Colonic mucosa (tissue), 4 donors: ENCODE measurements at regions not wholly inside any gene's neighbourhood (a gene's known extent, or its start where the extent isn't known, plus 50 kb on each side); places are given as distances from the start of the nearest gene placed in this dataset.
"Not testable (repeated sequence)": the region's sequence is repeated elsewhere in the genome, so short reads cannot be mapped to it uniquely, and the experiment has no call there.

Experiments used
- DNase-seq: peaks from one replicate; pipeline ENCODE4 v3.0.0-alpha.2; 2020
- H3K27ac ChIP-seq: fragments of 200-600 bp; one replicate; pipeline ENCODE4 v1.8.0; 2021
- H3K27me3 ChIP-seq: fragments of 200-600 bp; one replicate; pipeline ENCODE4 v1.8.0; 2021
- H3K36me3 ChIP-seq: fragments of 200-600 bp; one replicate; pipeline ENCODE4 v1.8.0; 2021
- H3K4me1 ChIP-seq: fragments of 200-600 bp; one replicate; pipeline ENCODE4 v1.8.0; 2021; ENCODE audit warnings: mild to moderate bottlenecking
- H3K4me3 ChIP-seq: fragments of 200-600 bp; one replicate; pipeline ENCODE4 v1.8.0; 2021
- H3K9ac ChIP-seq, 2 donors: one replicate each; pipeline ENCODE4 v1.7.0; 2013; ENCODE audit warnings: control low read depth in 2 of 2, low read depth in 2 of 2, low read length in 2 of 2
- H3K9me3 ChIP-seq: fragments of 200-600 bp; one replicate; pipeline ENCODE4 v1.8.0; 2021
- CTCF ChIP-seq: fragments of 200-600 bp; IDR thresholded peaks from one replicate; pipeline ENCODE4 v1.8.0; 2022; ENCODE audit warnings: antibody characterized with exemption, mild to moderate bottlenecking
- intact Hi-C: fragments of 100-400 bp; cut with DNase I; formaldehyde crosslinking; loops from one replicate; pipeline ENCODE4 v1.14.1; 2022
- donor health status: healthy.
- donor health status: DM: no; HTN: no; CAD: no.
- donor health status: DM: no; HTN: no; CAD: no.

DNA sequence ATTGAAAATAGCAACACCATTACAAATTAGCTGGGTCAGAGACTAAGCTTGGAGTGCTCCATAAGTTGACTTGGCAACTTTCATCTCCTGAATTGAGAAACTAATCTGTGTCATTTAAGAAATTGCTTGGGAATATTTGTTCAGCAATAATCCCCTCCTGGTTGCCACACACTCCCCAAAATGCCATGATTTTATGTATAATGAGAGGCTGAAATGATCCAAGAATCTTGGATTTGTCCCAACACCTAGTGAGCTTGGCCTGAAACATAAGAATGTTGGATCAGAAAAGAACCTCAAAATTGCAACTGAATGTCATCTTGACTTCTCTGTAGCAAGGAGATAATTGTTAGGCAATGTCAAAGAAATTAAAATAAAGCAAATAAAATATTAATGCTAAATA lies 805.9 kb upstream of the ADAMTS5 start:
- H3K9me3 ChIP-seq: no peaks in the 10 kb centered on the region
- no peak for DNase-seq
- no peak overlapping the region for H3K9ac ChIP-seq
- H3K4me1 ChIP-seq: no peaks in the 10 kb centered on the region
- no peak overlapping the region for H3K27ac ChIP-seq
- no peaks in the 10 kb centered on the region for H3K27me3 ChIP-seq
- intact Hi-C loops: no loop called here
- no peak overlapping the region for H3K4me3 ChIP-seq
- H3K36me3 ChIP-seq: no peaks in the 10 kb centered on the region
- TF ChIP-seq CTCF: no peak

DNA sequence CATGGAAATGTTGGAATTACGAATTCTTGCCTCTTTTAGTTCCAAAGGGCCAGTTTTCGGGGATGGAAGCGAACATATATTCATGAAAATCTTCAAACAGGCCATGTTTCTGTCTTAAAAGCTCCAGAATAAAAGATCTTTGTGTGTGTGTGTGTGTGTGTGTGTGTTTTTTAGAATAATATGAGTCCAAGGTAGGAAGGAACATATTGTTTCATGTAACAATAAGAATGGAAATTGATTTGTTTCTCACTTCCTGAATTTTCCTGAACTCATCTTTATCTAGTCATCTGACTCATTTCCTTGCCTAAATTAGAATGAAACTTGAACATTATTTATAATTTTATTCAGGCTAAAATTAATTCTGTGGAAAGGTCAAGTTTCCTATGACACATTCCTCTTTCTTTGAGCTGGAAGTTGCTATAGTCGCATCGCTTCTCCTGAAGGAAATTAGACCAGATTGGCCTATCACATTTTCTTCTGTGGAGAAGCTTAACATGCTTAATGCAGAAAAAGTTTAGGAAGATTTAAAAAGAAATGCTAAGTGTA lies 805.1 kb upstream of the ADAMTS5 start:
- TF ChIP-seq CTCF: no peak
- Histone ChIP-seq H3K4me3 (no peak overlapping the region), H3K36me3 (no peaks in the 10 kb centered on the region), H3K4me1 (no peaks in the 10 kb centered on the region), H3K27ac (no peak overlapping the region), H3K9ac (no peak overlapping the region), H3K27me3 (no peaks in the 10 kb centered on the region), H3K9me3 (no peaks in the 10 kb centered on the region)
- intact Hi-C loops: no loop called here
- no peak for DNase-seq

GRCh38 chr21:27769763-27770162 lies 802.9 kb upstream of the ADAMTS5 start:
- no peak overlapping the region for H3K4me3 ChIP-seq
- no peak for TF ChIP-seq CTCF
- intact Hi-C loops: no loop called here
- no peak overlapping the region for H3K27ac ChIP-seq
- H3K36me3 ChIP-seq: no peaks in the 10 kb centered on the region
- no peak for DNase-seq
- H3K27me3 ChIP-seq: no peaks in the 10 kb centered on the region
- H3K9me3 ChIP-seq: no peaks in the 10 kb centered on the region
- H3K4me1 ChIP-seq: no peaks in the 10 kb centered on the region
- no peak overlapping the region for H3K9ac ChIP-seq

- H3K9ac ChIP-seq, H3K36me3 ChIP-seq, intact Hi-C loops, H3K9me3 ChIP-seq, H3K27me3 ChIP-seq, H3K4me1 ChIP-seq, DNase-seq, H3K4me3 ChIP-seq, H3K27ac ChIP-seq: not testable (repeated sequence)
These were observed 801.3 kb upstream of the ADAMTS5 start for GRCh38 chr21:27768046-27768637.

- Histone ChIP-seq H3K4me3 (no peak overlapping the region), H3K36me3 (no peaks in the 10 kb centered on the region), H3K9ac (no peak overlapping the region), H3K9me3 (no peaks in the 10 kb centered on the region), H3K27ac (no peak overlapping the region), H3K4me1 (no peaks in the 10 kb centered on the region), H3K27me3 (no peaks in the 10 kb centered on the region)
- intact Hi-C loops: no loop called here
- DNase-seq: no peak
- TF ChIP-seq CTCF: no peak
These were observed 797.2 kb upstream of the ADAMTS5 start for GRCh38 chr21:27764056-27764455.

DNA sequence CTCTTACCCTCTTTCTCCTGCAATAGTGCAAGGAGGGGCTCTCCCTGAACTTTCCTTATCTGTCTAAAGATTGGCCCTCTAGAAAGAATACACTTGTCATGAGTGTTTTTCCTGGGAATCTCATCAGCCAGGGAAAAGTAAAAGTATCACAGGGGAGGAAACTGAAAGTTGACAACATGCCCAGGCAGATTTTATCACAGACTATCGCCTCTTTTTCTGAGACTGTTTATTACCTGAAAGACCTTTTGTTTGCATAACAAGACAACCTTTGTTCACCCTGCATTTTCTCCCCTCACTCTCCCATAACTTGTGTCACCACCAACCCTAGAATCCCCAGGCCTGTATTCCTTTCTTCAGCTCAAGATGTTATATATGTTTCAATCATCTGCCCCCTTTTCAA lies 794.7 kb upstream of the ADAMTS5 start:
- no peak for DNase-seq
- H3K4me3 ChIP-seq: no peak overlapping the region
- no peaks in the 10 kb centered on the region for H3K27me3 ChIP-seq
- intact Hi-C loops: no loop called here
- no peak overlapping the region for H3K9ac ChIP-seq
- H3K9me3 ChIP-seq: no peaks in the 10 kb centered on the region
- no peak for TF ChIP-seq CTCF
- no peaks in the 10 kb centered on the region for H3K4me1 ChIP-seq
- no peaks in the 10 kb centered on the region for H3K36me3 ChIP-seq
- peak overlapping the region; percentile 15 for H3K27ac ChIP-seq
